ENCODE measurements at regions not wholly inside any gene's neighbourhood (a gene's known extent, or its start where the extent isn't known, plus 50 kb on each side); places are given as distances from the start of the nearest gene placed in this dataset.

DNA sequence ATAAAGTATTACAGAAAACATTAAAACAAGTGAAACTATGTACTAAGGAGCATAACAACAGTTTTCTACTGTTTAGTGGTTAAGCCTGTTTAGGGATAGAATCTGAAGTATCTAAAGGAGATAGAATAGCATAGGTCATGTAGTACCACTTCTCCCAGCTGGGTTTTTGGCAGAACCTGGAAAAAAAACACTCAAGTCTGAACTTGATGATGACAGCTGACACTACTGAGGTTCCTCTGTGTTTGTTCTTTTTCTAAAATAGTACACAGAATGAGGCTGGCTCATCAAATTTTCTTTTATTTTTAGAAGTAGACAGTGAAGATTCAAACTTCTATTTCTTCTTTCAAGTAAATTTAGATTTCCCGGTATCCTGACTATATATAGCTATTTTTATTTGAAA lies 203.8 kb upstream of the ACO1 start:
- TF ChIP-seq, protein P1, sequence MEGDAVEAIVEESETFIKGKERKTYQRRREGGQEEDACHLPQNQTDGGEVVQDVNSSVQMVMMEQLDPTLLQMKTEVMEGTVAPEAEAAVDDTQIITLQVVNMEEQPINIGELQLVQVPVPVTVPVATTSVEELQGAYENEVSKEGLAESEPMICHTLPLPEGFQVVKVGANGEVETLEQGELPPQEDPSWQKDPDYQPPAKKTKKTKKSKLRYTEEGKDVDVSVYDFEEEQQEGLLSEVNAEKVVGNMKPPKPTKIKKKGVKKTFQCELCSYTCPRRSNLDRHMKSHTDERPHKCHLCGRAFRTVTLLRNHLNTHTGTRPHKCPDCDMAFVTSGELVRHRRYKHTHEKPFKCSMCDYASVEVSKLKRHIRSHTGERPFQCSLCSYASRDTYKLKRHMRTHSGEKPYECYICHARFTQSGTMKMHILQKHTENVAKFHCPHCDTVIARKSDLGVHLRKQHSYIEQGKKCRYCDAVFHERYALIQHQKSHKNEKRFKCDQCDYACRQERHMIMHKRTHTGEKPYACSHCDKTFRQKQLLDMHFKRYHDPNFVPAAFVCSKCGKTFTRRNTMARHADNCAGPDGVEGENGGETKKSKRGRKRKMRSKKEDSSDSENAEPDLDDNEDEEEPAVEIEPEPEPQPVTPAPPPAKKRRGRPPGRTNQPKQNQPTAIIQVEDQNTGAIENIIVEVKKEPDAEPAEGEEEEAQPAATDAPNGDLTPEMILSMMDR (IDR thresholded peaks at IDR 0.05), result no peak
- TF ChIP-seq TCF7L2 (IDR thresholded peaks at IDR 0.05; ENCODE audit: low read depth, low read length) (no peak), POLR2AphosphoS5 (IDR thresholded peaks at IDR 0.05; ENCODE audit: low read depth, low read length) (no peak), REST (IDR thresholded peaks at IDR 0.05; ENCODE audit: insufficient read depth in 1 of 2, low read depth in 2 of 2, low read length in 1 of 2) (no peak)
